ENCODE measurements at regions not wholly inside any gene's neighbourhood (a gene's known extent, or its start where the extent isn't known, plus 50 kb on each side); places are given as distances from the start of the nearest gene placed in this dataset.

DNA sequence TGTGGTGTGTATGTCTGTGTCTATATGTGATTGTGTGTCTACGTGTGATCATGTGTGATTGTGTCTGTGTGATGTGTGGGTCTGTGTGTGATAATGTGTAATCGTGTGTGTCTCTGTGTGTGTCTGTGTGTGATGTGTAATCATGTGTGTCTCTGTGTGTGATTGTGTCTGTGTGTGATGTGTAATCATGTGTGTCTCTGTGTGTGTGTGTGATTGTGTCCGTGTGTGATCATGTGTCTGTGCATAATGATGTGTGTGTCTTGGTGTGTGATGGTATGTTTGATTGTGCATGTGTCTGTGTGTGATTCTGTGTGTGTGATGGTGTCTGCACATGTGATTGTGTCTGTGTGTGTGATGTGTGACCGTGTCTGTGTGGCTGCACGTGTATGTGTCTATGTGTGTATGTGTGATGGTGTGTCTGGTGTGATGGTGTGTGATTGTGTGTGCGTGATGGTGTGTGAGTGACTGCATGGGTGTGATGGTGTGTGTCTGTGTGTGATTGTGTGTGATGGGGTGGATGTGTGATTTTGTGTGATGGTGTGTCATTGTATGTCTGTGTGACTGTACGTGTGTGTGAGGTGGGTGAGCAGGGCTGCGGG lies 78.9 kb downstream of the RTP5 start:
- no peak for TF ChIP-seq POLR2A (IDR thresholded peaks at IDR 0.05)
- TF ChIP-seq, protein P1, sequence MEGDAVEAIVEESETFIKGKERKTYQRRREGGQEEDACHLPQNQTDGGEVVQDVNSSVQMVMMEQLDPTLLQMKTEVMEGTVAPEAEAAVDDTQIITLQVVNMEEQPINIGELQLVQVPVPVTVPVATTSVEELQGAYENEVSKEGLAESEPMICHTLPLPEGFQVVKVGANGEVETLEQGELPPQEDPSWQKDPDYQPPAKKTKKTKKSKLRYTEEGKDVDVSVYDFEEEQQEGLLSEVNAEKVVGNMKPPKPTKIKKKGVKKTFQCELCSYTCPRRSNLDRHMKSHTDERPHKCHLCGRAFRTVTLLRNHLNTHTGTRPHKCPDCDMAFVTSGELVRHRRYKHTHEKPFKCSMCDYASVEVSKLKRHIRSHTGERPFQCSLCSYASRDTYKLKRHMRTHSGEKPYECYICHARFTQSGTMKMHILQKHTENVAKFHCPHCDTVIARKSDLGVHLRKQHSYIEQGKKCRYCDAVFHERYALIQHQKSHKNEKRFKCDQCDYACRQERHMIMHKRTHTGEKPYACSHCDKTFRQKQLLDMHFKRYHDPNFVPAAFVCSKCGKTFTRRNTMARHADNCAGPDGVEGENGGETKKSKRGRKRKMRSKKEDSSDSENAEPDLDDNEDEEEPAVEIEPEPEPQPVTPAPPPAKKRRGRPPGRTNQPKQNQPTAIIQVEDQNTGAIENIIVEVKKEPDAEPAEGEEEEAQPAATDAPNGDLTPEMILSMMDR (IDR thresholded peaks at IDR 0.05): peak in 1 of 4 experiments; percentile 8
- TF ChIP-seq POLR2AphosphoS5 (IDR thresholded peaks at IDR 0.05): no peak
- no peak for TF ChIP-seq EP300 (IDR thresholded peaks at IDR 0.05)
